ENCODE measurements at regions not wholly inside any gene's neighbourhood (a gene's known extent, or its start where the extent isn't known, plus 50 kb on each side); places are given as distances from the start of the nearest gene placed in this dataset.

GRCh38 chr10:121182219-121182618 lies 331.1 kb downstream of the WDR11 start:
- TF ChIP-seq, protein P1, sequence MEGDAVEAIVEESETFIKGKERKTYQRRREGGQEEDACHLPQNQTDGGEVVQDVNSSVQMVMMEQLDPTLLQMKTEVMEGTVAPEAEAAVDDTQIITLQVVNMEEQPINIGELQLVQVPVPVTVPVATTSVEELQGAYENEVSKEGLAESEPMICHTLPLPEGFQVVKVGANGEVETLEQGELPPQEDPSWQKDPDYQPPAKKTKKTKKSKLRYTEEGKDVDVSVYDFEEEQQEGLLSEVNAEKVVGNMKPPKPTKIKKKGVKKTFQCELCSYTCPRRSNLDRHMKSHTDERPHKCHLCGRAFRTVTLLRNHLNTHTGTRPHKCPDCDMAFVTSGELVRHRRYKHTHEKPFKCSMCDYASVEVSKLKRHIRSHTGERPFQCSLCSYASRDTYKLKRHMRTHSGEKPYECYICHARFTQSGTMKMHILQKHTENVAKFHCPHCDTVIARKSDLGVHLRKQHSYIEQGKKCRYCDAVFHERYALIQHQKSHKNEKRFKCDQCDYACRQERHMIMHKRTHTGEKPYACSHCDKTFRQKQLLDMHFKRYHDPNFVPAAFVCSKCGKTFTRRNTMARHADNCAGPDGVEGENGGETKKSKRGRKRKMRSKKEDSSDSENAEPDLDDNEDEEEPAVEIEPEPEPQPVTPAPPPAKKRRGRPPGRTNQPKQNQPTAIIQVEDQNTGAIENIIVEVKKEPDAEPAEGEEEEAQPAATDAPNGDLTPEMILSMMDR (IDR thresholded peaks at IDR 0.05), result no peak
- TF ChIP-seq POLR2A (IDR thresholded peaks at IDR 0.05), result no peak
